Occipital lobe (tissue), 1 donor: ENCODE measurements at regions not wholly inside any gene's neighbourhood (a gene's known extent, or its start where the extent isn't known, plus 50 kb on each side); places are given as distances from the start of the nearest gene placed in this dataset.

Source experiments
- DNase-seq: peaks from one replicate; lab custom pipeline; 2025; lab: John Stamatoyannopoulos, UW

GRCh38 chr15:60057554-60057953 is 53.4 kb downstream of the FOXB1 start:
- no peak for DNase-seq

- DNase-seq: no peak
Observed at GRCh38 chr15:60059186-60059585, 55.1 kb downstream of the FOXB1 start.

GRCh38 chr15:60061758-60062157 is 57.6 kb downstream of the FOXB1 start:
- no peak for DNase-seq

- no peak for DNase-seq
Observed at GRCh38 chr15:60062826-60063225, 58.7 kb downstream of the FOXB1 start.

GRCh38 chr15:60065951-60066350 is 61.8 kb downstream of the FOXB1 start:
- no peak for DNase-seq

- DNase-seq: no peak
Observed at GRCh38 chr15:60070838-60071493, 66.9 kb downstream of the FOXB1 start.

- no peak for DNase-seq
Observed at GRCh38 chr15:60072826-60073465, 68.8 kb downstream of the FOXB1 start.

GRCh38 chr15:60073466-60073840 is 69.3 kb downstream of the FOXB1 start:
- no peak for DNase-seq

- DNase-seq: no peak
Observed at GRCh38 chr15:60074181-60074885, 70.2 kb downstream of the FOXB1 start.

GRCh38 chr15:60076045-60076444 is 71.9 kb downstream of the FOXB1 start:
- DNase-seq: no peak

GRCh38 chr15:60076582-60077276 is 72.6 kb downstream of the FOXB1 start:
- no peak for DNase-seq

GRCh38 chr15:60077581-60078359 is 73.7 kb downstream of the FOXB1 start:
- no peak for DNase-seq

GRCh38 chr15:60079210-60079609 is 75.1 kb downstream of the FOXB1 start:
- DNase-seq: no peak

- no peak for DNase-seq
Observed at GRCh38 chr15:60081976-60082375, 77.9 kb downstream of the FOXB1 start.

GRCh38 chr15:60083318-60083717 is 79.2 kb downstream of the FOXB1 start:
- no peak for DNase-seq

GRCh38 chr15:60086681-60087429 is 82.7 kb downstream of the FOXB1 start:
- no peak for DNase-seq

- DNase-seq: no peak
Observed at GRCh38 chr15:60087561-60087960, 83.5 kb downstream of the FOXB1 start.

GRCh38 chr15:60090747-60091146 is 86.6 kb downstream of the FOXB1 start:
- no peak for DNase-seq

GRCh38 chr15:60091157-60091556 is 87.0 kb downstream of the FOXB1 start:
- DNase-seq: no peak

- DNase-seq: no peak
Observed at GRCh38 chr15:60091911-60092310, 87.8 kb downstream of the FOXB1 start.
